Thoracic aorta (tissue), 2 donors: ENCODE measurements at regions not wholly inside any gene's neighbourhood (a gene's known extent, or its start where the extent isn't known, plus 50 kb on each side); places are given as distances from the start of the nearest gene placed in this dataset.

Experiments used
- ATAC-seq: fragments of 150-250 bp; one replicate; pipeline ENCODE4 v1.8.0; 2017; ENCODE audit warnings: low read depth; ENCODE audit not compliant: insufficient number of reproducible peaks, low FRiP score
- DNase-seq: peaks from one replicate; pipeline ENCODE4 v3.0.0-alpha.2; 2020; ENCODE audit warnings: low spot score
- H3K27ac ChIP-seq, 2 donors: fragments of 200-600 bp; sonication (generic); 1 replicate in 1 of 2; 2 replicates in 1 of 2; pipeline ENCODE4 v1.5.1; 2016; ENCODE audit warnings: mild to moderate bottlenecking in 2 of 2, moderate library complexity in 2 of 2
- H3K27me3 ChIP-seq: fragments of 200-600 bp; sonication (generic); replicated peaks from 2 replicates; pipeline ENCODE4 v1.6.0; 2016; ENCODE audit warnings: mild to moderate bottlenecking; ENCODE audit not compliant: insufficient read depth
- H3K36me3 ChIP-seq: fragments of 200-600 bp; sonication (generic); one replicate; pipeline ENCODE4 v1.5.1; 2016
- H3K4me1 ChIP-seq, 2 donors: fragments of 200-600 bp; sonication (generic); 1 replicate in 1 of 2; 2 replicates in 1 of 2; pipeline versions ENCODE4 v1.5.1 to v1.6.0; 2016; ENCODE audit warnings: low read depth in 2 of 2, mild to moderate bottlenecking in 1 of 2; ENCODE audit not compliant: control insufficient read depth in 1 of 2
- H3K4me3 ChIP-seq: fragments of 200-600 bp; sonication (generic); 2 replicates; pipeline ENCODE4 v1.5.1; 2016; ENCODE audit warnings: mild to moderate bottlenecking
- H3K9me3 ChIP-seq: fragments of 200-600 bp; sonication (generic); 2 replicates; pipeline ENCODE4 v1.5.1; 2016
- TF ChIP-seq, protein P1 (sequence below): fragments of 200-600 bp; sonication (generic); IDR thresholded peaks from one replicate; pipeline ENCODE4 v1.5.1; 2019; ENCODE audit warnings: antibody characterized with exemption

DNA sequence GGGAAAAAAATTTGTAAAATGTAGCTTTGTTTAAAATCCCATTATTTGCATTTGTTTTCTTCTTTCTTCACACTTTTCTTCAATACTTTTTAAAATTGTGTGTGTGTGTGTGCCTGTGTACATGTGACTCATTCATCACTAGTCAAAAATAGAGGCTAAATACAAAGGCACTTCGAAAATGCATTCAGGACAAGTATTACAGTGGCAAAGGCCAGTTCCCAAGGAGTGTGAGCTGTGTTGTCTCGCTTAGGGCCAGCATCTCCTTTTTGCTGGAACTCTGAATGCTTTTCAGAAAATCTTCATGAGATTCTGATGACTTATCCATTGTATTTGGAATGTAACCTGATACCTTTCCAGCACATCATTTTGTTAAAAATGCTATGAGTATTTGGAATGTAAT lies 288.5 kb upstream of the CNR1 start:
- Histone ChIP-seq H3K9me3 (no peaks in the 10 kb centered on the region), H3K27ac (no peak overlapping the region), H3K4me3 (no peak overlapping the region), H3K4me1 (peaks cover 9 to 28% of the 10 kb centered on the region in 2 donors), H3K27me3 (no peaks in the 10 kb centered on the region), H3K36me3 (no peaks in the 10 kb centered on the region)
- no peak for DNase-seq
- ATAC-seq, result no peak
- TF ChIP-seq, protein P1, sequence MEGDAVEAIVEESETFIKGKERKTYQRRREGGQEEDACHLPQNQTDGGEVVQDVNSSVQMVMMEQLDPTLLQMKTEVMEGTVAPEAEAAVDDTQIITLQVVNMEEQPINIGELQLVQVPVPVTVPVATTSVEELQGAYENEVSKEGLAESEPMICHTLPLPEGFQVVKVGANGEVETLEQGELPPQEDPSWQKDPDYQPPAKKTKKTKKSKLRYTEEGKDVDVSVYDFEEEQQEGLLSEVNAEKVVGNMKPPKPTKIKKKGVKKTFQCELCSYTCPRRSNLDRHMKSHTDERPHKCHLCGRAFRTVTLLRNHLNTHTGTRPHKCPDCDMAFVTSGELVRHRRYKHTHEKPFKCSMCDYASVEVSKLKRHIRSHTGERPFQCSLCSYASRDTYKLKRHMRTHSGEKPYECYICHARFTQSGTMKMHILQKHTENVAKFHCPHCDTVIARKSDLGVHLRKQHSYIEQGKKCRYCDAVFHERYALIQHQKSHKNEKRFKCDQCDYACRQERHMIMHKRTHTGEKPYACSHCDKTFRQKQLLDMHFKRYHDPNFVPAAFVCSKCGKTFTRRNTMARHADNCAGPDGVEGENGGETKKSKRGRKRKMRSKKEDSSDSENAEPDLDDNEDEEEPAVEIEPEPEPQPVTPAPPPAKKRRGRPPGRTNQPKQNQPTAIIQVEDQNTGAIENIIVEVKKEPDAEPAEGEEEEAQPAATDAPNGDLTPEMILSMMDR, result no peak

DNA sequence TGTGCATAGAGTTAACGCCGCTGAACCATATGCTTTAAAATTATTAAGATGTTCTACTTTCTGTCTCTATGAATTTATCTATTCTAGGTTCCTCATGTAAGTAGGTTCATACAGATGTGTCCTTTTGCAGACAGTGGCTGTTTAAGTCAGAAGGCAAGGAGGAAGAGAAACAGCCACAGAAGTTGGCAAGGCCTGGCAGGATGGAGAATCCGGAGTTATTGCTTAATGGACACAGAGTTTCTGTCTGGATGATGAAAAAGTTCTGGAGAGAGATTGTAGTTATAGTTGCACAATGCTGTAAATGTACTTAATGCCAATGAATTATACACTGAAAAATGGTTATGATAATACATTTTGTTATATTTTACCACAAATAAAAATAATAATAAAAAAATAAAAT lies 283.6 kb upstream of the CNR1 start:
- H3K4me1 ChIP-seq, result peaks cover 0 to 13% of the 10 kb centered on the region in 2 donors
- H3K4me3 ChIP-seq, result no peak overlapping the region
- no peaks in the 10 kb centered on the region for H3K36me3 ChIP-seq
- TF ChIP-seq, protein P1, result no peak
- H3K27ac ChIP-seq, result no peak overlapping the region
- no peaks in the 10 kb centered on the region for H3K27me3 ChIP-seq
- ATAC-seq, result no peak
- no peak for DNase-seq
- H3K9me3 ChIP-seq, result no peaks in the 10 kb centered on the region

DNA sequence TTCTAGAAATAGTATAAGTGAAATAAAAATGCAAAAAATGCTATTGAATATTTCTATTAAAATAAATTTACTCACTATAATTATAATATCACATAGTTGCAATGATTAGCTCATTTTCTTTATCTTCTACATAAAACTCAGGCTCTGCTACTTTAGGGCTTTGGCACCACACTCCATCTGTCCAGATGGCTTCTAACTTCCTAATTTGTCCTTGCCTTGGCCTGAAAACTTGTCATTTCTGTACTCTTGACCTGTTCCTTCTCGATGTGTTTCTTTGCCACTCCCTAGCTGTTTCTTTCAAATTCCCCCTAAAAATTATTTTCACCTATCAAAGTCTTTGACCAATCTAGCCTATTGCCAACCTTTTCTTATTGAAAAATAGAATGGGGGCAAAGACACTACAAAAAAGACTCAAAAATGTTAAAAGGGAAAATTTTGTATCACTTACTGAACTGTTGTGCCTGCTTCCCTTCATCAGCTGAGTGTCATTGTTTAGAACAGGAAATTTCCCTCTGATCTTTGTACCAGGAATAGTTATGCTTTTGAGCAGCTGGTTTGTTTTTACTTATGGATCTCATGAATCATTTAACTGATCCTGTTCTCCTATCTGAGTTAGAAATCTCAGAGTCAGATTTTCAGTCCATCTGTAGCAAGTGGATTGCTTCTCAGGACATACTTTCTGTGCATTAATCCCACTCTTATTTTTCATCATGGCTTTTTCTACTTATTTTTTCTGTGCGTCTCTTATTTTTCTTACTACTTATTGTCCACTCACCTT lies 279.2 kb upstream of the CNR1 start:
- no peak for DNase-seq

DNA sequence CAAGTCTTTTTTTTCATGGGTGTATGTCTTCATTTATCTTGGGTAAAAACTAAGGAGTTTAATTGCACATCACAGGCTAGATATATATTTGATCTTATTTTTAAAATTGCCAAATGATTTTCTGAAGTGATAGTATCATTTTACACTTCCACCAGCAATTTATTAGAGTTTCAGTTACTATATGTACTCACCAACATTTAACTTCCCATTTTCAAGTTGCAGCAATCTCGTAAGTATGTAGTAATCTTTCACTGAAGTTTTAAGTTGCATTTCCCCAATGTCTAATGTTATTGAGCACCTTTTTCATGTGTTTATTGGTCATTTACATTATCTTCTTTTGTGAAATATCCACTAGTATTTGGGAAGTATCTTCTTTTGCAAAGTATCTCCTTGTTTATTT lies 277.4 kb upstream of the CNR1 start:
- no peaks in the 10 kb centered on the region for H3K36me3 ChIP-seq
- no peak overlapping the region for H3K4me3 ChIP-seq
- no peaks in the 10 kb centered on the region for H3K4me1 ChIP-seq
- H3K9me3 ChIP-seq, result no peaks in the 10 kb centered on the region
- ATAC-seq (no peak), DNase-seq (no peak)
- TF ChIP-seq, protein P1, result no peak
- no peaks in the 10 kb centered on the region for H3K27me3 ChIP-seq
- no peak overlapping the region for H3K27ac ChIP-seq

More for the DNA sequence above, 279.2 kb upstream of the CNR1 start:
- H3K9me3 ChIP-seq, result no peaks in the 10 kb centered on the region
- H3K36me3 ChIP-seq, result no peaks in the 10 kb centered on the region
- no peak for ATAC-seq
- TF ChIP-seq, protein P1, result no peak
- H3K27me3 ChIP-seq, result no peaks in the 10 kb centered on the region
- H3K4me3 ChIP-seq, result no peak overlapping the region
- H3K27ac ChIP-seq, result no peak overlapping the region
- no peaks in the 10 kb centered on the region for H3K4me1 ChIP-seq

DNA sequence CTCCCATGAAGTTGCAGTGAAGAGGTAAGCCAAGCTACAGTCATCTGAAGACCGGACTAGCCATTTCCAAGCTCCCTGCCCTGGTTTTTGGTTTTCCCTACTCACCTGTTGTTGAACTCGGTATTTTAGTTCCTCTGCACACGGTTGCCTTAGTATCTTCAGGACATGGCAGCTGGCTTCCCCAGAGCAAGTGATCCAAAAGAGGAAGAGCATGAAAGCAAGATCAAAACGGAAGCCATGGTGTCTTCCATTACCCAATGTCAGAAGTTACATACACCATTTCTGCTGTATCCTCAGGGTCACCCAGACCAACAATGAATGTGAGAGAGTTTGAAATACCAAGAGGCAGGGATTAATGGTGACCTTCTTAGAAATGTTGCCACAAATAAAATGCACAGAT lies 276.6 kb upstream of the CNR1 start:
- Histone ChIP-seq H3K27ac (no peak overlapping the region), H3K27me3 (no peaks in the 10 kb centered on the region), H3K9me3 (no peaks in the 10 kb centered on the region), H3K4me3 (no peak overlapping the region), H3K36me3 (no peaks in the 10 kb centered on the region), H3K4me1 (no peaks in the 10 kb centered on the region)
- TF ChIP-seq, protein P1, result no peak
- DNase-seq (no peak), ATAC-seq (no peak)
